GM19438 (cell line): ENCODE measurements at regions not wholly inside any gene's neighbourhood (a gene's known extent, or its start where the extent isn't known, plus 50 kb on each side); places are given as distances from the start of the nearest gene placed in this dataset.

Experiments
- ATAC-seq: cut with Tn5 transposase; IDR thresholded peaks from one replicate; pipeline ENCODE4 v1.9.1; 2021; ENCODE audit warnings: low read depth; ENCODE audit not compliant: unreplicated experiment

GRCh38 chr15:94059013-94059587 lies 172.3 kb upstream of the MCTP2 start:
- no peak for ATAC-seq

- ATAC-seq, result no peak
Measured at GRCh38 chr15:94057305-94057704, 174.1 kb upstream of the MCTP2 start.

DNA sequence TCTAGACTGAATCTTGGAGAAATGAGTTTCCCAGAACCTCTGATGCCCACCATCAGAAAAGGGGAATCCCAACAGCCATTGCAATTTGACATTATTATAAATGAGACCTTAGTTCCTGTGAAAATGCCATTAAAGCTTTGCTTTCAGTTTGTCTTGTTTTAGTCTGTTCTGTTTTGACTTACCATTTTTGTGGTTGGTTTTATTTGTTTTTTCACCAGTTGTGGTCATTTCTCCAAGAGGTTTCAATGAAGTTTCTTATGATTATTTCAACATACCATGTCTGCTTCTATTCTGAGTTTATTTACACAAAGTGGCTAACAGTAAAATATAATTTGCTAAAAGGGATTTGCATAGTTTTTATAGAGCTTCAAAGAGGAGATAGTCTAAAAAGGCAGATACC lies 175.0 kb upstream of the MCTP2 start:
- no peak for ATAC-seq

DNA sequence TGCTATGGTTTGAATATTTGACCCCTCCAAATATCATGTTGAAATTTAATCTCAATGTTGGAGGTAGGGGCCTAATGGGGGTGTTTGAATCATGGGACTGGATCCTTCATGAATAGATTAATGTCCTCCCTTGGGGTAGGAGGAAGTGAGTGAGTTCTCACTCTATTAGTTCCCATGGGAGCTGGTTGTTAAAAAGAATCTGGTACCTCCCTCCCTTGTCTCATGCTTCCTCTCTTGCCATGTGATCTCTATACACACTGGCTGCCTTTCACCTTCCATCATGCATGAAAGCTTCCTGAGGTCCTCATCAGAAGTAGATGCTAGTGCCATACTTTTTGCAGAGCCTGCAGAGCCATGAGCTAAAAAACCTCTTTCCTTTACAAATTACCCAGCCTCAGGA lies 177.7 kb upstream of the MCTP2 start:
- no peak for ATAC-seq

GRCh38 chr15:94052711-94053110 lies 178.7 kb upstream of the MCTP2 start:
- no peak for ATAC-seq

GRCh38 chr15:94047566-94047965 lies 183.8 kb upstream of the MCTP2 start:
- ATAC-seq, result no peak

GRCh38 chr15:94042180-94042928 lies 189.0 kb upstream of the MCTP2 start:
- ATAC-seq, result no peak

- no peak for ATAC-seq
Measured at GRCh38 chr15:94041746-94042145, 189.6 kb upstream of the MCTP2 start.

DNA sequence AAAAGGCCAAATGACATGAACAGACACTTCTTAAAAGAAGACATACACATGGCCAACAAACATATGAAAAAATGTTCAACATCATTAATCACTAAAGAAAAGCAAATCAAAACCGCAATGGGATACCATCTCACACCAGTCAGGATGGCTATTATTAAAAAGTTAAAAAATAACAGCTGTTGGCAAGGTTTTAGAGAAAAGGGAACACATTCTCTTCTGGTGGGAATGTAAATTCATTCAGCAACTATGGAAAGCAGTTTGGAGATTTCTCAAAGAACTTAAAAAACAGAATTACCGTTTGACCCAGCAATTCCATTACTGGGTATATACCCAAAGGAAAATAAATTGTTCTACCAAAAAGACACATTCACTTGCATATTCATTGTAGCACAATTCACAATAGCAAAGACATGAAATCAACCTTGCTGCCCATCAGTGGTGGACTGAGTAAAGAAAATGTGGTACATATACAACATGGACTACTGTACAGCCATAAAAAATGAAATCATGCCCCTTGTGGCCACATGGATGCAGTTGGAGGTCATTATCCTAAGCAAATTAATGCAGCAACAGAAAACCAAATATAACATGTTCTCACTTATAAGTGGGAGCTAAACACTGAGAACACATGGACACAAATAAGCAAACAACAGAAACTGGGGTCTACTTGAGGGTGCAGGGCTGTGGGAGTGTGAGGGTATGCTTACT lies 190.7 kb upstream of the MCTP2 start:
- no peak for ATAC-seq

- no peak for ATAC-seq
Measured at GRCh38 chr15:94036156-94036555, 195.2 kb upstream of the MCTP2 start.

DNA sequence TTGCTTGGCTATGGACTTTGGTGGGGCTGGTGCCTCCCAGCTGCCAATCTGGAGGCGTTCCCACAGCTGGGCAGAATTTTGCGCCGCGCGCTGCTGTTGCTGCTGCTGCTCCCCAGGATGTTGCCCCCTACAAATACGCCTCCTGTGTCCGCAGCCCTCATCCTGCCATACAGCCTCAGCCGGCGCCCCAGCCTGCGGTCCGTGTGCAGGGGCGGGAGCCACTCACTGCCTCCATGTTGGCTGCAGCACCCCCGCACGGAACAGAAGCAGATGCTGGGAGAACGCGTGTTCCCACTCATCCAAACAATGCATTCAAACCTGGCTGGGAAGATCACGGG lies 197.7 kb upstream of the MCTP2 start:
- ATAC-seq, result no peak

DNA sequence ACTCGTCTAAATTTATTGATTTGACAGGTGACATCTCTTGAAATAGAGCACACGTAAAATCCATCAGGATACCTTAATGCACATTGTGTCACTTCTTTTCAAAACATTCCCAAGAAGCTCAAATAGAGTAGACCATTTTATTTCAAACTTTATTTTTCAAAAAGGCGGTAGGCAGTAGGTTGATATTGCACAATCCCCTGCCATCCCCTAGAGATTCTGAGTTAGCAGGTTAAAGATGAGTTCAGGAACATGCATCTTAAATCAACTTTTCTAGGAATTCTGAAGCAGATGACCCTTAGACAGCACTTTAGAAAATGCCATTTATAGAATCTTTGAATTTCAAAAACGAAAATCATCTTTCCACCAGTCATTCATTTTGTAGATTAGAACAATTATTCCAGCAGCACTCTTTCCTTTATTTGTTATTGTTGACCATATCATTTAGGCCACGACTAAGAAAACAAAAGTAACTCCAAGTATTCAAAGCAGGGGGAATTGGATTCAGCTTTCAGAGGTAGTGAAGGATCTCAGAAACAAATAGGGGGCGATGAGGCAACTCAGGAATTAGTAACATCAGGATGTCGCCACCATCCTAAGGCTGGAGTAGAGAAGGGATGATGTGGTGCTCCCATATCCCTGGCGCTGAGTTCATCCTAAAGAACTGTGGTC lies 198.2 kb upstream of the MCTP2 start:
- no peak for ATAC-seq

DNA sequence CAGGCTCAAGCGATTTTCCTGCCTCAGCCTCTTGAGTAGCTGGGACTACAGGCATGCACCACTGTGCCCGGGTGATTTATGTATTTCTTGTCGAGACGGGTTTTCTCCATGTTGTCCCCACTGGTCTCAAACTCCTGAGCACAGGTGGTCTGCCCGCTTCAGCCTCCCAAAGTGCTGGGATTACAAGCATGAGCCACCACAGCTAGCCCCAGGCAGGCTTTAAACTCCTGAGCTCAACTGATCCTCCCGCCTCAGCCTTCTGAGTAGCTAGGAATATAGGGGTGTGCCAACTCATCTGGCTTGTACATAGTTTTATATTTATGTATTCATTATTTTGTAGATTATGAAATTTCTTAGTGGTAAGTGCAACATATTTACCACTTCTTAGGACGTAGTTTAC lies 198.8 kb upstream of the MCTP2 start:
- no peak for ATAC-seq

DNA sequence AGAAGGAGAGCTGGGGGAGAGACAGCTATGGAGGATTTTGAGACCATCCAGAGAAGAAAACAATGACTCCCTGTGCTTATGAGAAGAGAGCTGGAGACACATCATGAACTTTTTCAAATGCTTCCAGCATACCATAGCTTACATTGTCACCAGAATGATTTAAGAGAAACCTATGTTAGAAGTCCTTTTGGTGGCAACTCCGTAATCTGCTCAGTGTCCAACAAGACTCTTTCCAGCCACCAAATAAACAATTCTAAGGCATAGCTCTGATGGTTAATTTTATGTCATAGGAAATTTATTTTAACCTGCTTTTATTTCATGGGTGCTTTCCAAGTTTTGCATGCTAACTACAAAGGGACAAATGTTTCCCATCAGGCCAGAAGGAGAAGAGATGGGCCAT lies 200.3 kb upstream of the MCTP2 start:
- no peak for ATAC-seq

- no peak for ATAC-seq
Measured at GRCh38 chr15:94029495-94029894, 201.9 kb upstream of the MCTP2 start.

DNA sequence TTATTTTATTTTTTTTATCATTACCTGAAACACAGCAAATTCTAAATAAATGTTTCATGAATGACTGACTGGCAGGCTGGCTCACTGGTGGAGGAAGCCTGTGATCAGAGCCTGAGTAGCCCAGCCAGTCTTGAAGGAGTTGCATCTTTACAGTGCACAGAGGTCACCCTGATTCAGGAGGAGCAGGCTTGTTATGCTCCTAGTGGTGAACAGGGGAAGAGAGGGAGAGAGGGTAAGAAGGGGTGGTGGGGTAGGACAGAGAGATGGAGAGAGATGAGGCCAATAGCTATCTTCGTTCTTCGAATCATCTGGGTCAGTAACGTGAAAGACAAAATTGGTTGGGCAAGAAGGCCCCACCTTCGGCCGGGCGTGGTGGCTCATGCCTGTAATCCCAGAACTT lies 202.6 kb upstream of the MCTP2 start:
- ATAC-seq, result no peak

GRCh38 chr15:94028121-94028520 lies 203.2 kb upstream of the MCTP2 start:
- ATAC-seq, result no peak

- no peak for ATAC-seq
Measured at GRCh38 chr15:94027581-94027980, 203.8 kb upstream of the MCTP2 start.

DNA sequence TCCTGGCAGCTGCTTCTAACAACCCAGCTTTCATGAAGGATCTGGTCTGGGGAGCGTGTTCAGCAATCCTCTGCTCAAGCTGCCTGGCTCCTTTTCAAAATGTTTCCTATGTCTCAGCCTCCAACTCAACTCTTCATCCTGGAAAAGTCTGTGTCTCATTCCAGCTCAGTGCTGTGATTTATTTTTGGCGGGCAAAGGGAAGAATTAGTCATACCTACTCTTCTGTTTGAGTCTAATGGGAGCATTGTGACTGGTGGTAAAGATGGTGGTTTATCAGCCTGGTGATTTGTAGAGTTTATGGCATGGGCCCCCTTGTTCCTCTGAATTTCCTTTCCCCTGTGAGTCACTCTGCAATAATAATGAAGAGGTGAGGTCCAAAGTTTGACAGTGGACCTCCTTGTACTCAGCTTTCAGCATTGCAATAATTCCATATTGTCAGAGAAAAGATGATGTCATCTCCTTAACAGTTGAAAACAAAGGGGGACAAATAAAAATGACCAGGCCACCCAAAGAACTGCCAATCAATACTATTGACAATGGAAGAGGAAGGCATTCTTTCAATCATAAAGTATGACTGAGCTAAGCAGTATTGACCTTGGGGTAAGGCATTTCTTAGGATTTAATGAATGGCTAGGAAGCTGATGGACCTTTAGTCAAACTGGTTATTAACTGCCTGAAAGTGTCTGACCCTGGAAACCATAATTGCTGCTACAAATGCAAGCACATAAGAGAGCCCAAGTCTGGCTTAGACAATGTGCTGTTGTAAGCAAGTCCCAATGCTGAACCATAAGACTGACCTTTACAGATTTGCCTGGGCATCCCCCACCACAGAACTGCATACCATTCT lies 204.7 kb upstream of the MCTP2 start:
- no peak for ATAC-seq

- no peak for ATAC-seq
Measured at GRCh38 chr15:94023531-94023930, 207.8 kb upstream of the MCTP2 start.
